Activated effector memory CD4-positive, alpha-beta T cell treated with Interleukin-2 at 50 U/mL for 16 hours (primary cell): ENCODE measurements at regions not wholly inside any gene's neighbourhood (a gene's known extent, or its start where the extent isn't known, plus 50 kb on each side); places are given as distances from the start of the nearest gene placed in this dataset.
"Not testable (repeated sequence)": the region's sequence is repeated elsewhere in the genome, so short reads cannot be mapped to it uniquely, and the experiment has no call there.

Experiments
- DNase-seq: peaks from one replicate; pipeline ENCODE4 v3.0.0-alpha.2; 2020

DNA sequence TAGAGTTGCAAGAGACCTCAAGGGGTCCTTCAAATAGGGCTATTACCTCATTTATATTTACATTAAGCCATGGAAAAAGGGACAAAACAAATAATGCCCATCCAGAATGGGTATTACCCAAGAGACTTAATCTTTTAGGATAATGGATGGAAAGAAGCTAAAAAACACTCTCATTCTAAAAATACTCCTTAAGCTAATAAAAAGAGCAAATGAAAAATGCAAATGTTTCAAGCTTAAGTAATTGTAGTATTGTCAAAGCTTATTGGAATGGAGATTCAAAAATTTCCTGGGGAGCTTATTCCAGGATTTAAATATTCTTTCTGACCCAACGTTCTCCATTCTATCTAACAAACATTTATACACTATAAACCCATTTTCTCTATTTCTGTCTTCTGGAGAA, 107.8 kb upstream of the SPIN4 start:
- DNase-seq: no peak

DNA sequence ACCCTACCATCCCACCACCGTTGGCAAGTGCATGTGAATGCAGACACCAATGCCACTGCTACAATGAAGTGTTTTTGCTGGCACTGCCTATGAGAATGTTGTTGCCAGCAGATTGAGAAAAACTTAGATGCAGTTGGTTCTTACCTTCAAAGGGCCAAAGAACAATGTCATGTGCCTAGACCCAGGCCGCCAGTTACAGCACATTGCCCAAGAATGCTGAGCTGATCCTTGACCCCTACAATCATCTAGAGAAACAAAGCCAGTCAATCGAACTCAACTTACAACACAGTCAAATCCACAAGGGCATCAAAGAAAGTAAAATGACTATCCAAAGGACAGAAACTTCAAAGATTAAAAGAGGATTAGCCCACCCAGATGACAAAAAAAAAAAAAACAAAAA, 102.4 kb upstream of the SPIN4 start:
- no peak for DNase-seq

DNA sequence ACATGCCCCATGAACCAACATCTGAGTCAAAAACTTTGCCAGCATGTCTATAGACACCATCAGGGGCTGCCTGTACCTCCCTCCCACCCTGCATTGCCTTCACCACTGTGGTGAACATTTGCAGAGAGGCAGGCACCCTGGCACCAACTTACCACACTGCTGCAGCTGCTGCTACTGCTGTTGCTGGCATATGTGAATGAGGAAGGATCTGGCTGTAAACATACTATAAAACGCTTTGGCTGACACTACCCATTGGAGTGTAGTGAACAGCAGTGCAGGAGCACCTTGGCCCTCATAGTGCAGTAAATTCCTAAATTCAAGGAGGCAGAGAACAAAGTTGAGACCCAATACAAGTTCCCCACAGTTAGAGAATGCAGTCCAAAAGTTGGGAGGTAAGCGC, 90.6 kb upstream of the SPIN4 start:
- DNase-seq: no peak

DNA sequence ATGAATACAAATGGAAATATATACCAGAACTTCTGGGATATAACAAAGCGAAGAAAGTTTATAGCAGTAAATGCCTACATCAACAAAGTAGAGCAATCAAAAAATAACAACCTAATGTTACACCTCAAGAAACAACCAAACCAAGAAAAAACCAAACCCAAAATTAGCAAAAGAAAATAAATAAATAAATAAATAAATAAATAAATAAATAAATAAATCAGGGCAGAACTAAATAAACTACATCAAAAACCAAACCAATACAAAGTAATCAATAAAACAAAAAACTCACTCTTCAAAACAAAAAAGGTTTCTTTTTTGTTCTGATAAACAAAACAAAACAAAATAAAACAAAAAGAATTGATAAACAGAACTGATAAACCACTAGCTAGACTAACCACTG, 88.4 kb upstream of the SPIN4 start:
- DNase-seq: no peak

DNA sequence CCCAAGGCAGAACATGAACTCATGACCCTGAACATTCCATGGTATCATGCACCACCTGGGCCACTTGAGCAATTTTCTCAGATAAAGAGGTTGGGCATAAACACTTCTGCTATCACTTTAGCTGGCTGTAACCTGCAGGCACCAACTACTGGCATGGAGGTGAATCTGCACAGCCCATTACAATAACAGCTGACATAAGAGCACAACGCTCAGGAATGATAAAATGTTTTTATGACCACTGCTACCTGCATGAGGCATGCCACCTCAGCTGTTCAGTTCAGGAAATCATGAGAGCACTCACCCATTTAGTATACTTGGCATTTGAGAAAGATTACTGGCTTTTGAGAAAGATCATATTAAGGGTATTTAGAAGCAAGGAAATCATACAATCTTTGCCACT, 85.7 kb upstream of the SPIN4 start:
- no peak for DNase-seq

DNA sequence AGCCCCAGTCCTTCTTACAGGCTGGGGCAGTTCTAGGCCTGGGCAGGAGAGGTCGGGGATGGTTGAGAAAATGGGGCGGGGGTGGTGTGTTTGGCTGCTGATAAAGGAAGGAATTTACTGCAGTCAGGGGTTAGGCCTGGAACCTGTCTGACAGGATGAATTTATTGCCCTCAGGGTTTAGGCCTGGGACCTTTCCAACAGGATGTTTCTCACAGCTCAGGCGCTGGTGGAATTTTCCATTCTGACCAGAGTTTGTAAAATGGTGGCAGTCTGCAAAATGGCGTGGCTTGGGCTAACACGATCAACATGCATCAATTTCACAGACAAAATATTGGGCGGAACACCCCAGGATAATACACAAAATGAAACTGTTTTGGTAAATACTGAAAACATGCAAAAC, 83.5 kb upstream of the SPIN4 start:
- no peak for DNase-seq

DNA sequence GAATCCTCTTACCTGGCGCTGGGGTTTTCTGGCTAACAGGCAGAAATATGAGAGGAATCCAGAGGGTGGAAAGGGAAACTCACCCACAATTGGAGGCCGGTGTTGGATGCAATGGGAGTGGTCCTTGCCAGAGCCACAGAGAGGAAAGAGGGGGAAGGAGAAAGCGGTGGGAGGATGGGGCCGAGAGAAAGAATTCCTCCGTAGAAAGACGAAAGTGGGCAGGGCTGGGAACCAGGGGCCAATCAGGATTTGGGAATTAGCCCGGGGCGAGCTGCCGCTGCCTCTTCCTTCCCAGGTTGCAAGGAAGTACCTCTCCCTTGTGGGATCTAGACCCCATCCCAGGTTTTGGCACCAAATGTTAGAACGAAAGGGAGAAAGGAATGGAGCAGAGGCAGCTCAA, 83.1 kb upstream of the SPIN4 start:
- no peak for DNase-seq

DNA sequence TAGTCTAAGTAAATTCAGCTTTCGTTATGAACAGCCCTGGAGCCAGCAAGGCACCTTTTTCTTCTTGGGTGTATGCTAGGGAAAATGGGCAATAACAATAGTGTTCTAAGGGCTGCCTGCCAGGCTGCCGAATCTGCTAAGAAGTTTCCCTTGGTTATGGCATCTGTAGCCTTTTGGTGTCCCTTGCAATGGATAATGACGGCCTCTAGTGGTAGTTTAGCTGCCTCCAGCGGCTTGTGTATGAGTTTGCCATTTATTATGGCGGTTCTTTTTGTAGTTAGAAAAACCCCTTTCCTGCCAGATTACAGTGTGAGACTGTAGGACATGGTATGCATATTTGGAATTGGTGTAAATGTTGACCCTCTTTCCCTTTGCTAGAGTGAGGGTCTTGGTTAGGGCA, 78.9 kb upstream of the SPIN4 start:
- DNase-seq: no peak

DNA sequence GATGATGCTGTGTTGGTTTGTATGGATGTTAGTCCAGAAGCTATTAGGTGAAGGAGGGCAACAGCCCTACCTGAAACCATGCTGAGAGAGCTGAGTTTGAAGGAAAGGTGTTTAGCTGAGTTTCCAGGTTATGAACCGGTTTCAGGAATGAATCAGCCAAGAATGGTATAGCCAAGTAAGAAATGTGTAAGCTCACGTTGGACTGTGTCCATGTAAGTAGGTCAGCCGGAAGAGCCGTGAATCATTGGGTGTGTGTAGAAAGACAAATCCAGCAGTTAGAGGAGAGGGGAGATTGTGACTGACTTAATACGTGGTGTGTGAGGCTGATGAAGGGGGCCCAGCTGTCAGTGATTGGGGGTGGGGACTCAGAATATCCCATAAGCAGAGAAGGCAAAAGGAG, 77.2 kb upstream of the SPIN4 start:
- no peak for DNase-seq

DNA sequence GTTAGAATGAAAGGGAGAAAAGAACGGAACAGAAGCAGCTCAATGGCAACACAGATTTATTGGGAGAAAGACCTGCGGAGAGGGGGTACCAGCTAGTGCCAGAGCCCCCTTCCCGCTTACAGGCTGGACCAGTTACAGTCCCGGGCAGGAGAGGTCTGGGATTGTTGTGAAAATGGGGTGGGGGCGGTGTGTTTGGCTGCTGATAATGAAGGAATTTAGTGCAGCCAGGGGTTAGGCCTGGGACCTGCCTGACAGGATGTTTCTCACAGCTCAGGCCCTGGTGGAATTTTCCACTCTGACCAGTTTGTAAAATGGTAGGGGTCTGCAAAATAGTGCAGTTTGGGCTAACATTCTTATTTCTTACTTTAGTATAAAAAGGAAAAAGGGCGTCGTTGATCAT, 75.4 kb upstream of the SPIN4 start:
- DNase-seq: no peak

DNA sequence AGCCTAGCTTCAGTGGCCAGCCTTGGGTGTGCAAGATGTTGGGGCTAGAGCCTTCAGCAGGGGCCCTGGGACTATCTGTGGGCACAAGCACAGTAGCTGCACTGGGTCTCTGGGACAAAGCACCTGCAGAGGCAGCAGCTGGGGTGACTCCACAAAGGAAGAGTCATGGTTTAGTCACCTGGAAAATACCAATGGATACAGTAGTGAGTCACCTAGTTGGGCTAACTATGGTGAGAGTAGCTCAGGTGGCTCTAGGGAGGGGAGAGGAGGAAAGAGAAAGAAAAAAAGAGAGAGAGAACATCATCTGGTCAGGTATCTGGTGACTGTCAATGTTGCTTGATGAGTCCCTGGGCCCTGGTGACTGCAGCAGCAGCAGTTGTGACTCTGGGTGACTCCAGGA, 72.9 kb upstream of the SPIN4 start:
- no peak for DNase-seq

DNA sequence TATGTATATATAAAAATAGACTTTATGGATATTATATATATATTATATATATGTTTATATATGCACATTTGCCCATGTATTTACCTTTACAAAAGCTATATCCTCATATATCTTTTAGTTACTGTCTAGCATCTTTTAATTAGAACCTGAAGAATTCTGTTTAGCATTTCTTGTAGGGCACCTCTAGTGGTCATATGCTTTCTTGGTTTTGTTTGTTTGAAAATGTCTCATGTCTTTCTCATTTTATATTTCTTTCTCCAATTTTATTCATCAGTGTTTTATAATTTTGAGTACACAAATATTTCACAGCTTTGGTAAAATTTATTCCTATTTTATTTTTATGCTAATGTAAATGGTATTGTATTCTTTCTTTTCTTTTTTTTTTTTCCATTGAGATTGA, 70.3 kb upstream of the SPIN4 start:
- DNase-seq: no peak

DNA sequence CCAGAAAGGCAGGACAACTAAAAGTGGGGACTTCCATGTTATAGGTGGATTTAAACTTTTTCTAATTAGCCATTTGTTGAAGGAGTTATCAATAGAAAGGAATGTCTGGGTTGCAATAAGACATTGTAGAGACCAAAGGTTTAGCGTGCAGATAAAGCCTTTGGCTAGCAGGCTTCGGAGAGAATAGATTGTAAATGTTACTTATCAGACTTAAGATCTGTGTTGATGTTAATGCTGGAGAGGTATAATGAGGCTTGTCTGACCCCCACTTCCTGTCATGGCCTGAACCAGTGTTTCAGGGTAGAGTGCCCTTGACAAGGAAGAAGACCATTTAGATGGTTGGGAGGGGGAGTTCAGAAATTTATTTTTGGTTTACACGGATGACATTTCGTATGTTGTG, 67.1 kb upstream of the SPIN4 start:
- no peak for DNase-seq

DNA sequence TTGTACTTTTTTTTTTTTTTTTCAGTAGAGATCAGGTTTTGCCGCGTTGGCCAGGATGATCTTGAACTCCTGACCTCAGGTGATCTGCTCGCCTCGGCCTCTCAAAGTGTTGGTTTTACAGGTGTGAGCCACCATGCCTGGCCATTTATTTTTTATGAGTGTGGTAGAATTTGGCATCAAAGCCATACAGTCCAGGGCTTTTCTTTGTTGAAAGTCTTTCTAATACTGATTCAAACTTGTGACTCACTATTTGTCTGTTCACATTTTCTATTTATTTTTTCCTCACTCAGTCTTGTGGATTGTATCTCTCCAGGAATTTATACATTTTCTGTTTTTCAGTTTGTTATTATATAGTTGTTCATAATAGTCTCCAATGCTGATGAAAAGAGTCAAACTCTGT, 66.5 kb upstream of the SPIN4 start:
- no peak for DNase-seq

DNA sequence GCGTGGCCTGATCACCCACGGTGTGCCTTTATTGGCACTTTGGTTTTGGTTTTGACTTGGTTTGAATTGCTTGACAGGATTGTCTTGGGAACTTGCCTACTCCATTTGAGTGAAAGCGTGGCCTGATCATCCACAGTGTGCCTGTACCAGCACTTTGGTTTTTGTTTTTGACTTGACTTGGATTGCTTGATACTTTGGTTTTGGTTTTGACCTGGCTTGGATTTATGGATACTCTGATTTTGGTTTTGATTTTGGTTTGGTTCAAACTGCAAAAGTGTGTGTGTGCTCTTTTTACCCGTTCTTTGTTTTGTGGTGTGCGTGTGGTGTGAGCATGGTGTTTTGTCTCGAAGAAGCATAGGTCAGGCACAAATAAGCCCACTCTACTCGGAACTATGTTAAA, 58.8 kb upstream of the SPIN4 start:
- DNase-seq: not testable (repeated sequence)

DNA sequence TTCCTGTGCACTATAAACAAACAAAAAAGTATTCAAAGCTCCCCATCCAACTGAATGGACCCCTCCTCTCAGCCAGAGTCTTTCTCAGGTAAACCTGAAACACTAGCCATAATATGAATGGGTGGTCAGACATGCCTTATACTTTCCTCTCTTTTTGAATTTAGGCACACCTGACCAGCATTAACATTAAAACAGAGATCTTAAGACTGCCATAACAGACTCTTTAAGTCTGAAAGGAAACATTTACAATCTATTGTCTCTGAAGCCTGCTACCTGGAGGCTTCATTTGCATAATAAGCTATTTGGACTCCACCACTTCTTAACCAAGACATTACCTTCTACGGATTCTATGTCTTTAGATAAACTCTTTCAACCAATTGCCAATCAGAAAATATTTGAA, 56.9 kb upstream of the SPIN4 start:
- no peak for DNase-seq

DNA sequence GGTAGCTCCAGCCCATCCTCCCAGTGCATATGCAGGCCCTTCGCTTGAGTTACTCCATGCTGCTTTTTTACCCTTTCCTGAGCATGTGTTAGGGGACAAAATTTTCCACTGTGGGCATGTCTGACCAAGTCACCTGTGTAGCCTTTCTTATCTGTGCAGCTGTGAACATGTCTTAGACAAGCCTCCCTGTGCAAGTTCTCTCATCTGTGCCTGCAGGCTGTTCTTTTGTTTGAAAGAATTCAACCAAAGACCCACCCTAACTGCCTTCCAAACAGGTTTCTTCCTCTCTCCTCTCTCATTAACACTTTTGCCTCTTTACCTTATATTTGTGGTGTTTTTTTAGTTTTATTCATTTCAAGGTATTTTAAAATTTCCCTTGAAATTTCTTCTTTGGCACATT, 53.2 kb upstream of the SPIN4 start:
- DNase-seq: no peak

DNA sequence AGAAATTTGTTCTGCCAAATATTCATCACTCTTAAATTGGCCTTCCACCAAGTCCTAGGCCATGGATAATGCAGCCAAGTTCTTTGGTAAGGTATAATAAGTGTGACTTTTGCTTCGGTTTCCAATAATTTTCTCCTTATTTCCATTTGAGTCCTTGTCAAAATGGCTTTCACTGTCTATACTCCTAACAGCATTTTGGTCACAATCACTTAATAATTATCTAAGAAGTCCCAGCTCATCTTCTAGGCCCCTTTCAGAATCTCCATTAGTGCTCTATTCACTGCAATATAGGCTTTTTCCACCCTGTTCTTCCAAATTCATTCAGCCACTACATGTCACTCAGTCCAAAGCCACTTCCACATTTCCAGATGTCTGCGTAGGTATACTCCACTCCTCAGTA, 51.0 kb upstream of the SPIN4 start:
- no peak for DNase-seq
